K562 (cell line): ENCODE measurements at regions not wholly inside any gene's neighbourhood (a gene's known extent, or its start where the extent isn't known, plus 50 kb on each side); places are given as distances from the start of the nearest gene placed in this dataset.

Experiments used
- ATAC-seq: fragments of 200-7000 bp; cut with Tn5 transposase; 3 replicates; pipeline ENCODE4 v1.9.1; 2020; ENCODE audit warnings: moderate library complexity
- BruUV-seq: library from RNA; stranded (reverse); fragments of 400-500 nt; replicated peaks from 2 replicates; lab custom pipeline; 2021; lab: Mats Ljungman, UMichigan
- CTCF ChIA-PET: fragments of 300-600 bp; formaldehyde crosslinking; extraction: SDS; loops from one replicate; lab custom pipeline; 2021; ENCODE audit warnings: low intra/inter-chr PET ratio; lab: Yijun Ruan, JAX
- POLR2A ChIA-PET: fragments of 300-600, 350-650 bp; sonication (Branson Sonifier 250); formaldehyde crosslinking; extraction: SDS; loops from one replicate; lab custom pipeline; 2021; ENCODE audit warnings: antibody characterized with exemption, inconsistent platforms; lab: Yijun Ruan, JAX
- DNase-seq, 4 experiments: peaks; one replicate each; pipeline versions ENCODE4 v3.0.0 to v3.0.0-alpha.2; 2011 to 2018; ENCODE audit warnings: low spot score in 3 of 4, mixed read lengths in 3 of 4; ENCODE audit errors: extremely low read depth in 1 of 4
- FAIRE-seq: peaks from 2 replicates; lab custom pipeline; 2011; peaks lifted over from hg19 to GRCh38; lab: Jason Lieb, UNC
- H2AFZ ChIP-seq: 2 replicates; pipeline ENCODE4 v1.6.0; 2011; ENCODE audit warnings: low read depth, low read length, control low read depth, inconsistent platforms
- H3K27ac ChIP-seq: fragments of 200-600 bp; 3 replicates; pipeline ENCODE4 v1.8.0; 2011; ENCODE audit warnings: low read depth, mild to moderate bottlenecking, control low read depth, inconsistent platforms, low read length, moderate library complexity, mixed read lengths; ENCODE audit errors: extremely low read depth
- H3K27me3 ChIP-seq, 2 experiments: fragments of 300-600 bp in 1 of 2; 2 replicates in 1 of 2; 3 replicates in 1 of 2; pipeline versions ENCODE4 v1.6.0 to v1.8.0; 2011; ENCODE audit warnings: inconsistent platforms in 2 of 2, low read length in 2 of 2, mild to moderate bottlenecking in 1 of 2, mixed read lengths in 1 of 2, moderate library complexity in 1 of 2; ENCODE audit not compliant: control insufficient read depth in 2 of 2, insufficient read depth in 2 of 2
- H3K36me3 ChIP-seq: fragments of 300-600 bp; 3 replicates; pipeline ENCODE4 v1.8.0; 2011; ENCODE audit warnings: mild to moderate bottlenecking, low read length, inconsistent platforms; ENCODE audit not compliant: control insufficient read depth, insufficient read depth
- H3K4me1 ChIP-seq, 2 experiments: fragments of 200-600 bp in 1 of 2; replicated peaks in 1 of 2; 2 replicates in 1 of 2; 3 replicates in 1 of 2; pipeline versions ENCODE4 v1.5.1 to v1.8.0; 2011; ENCODE audit warnings: inconsistent platforms in 2 of 2, low read length in 2 of 2, mild to moderate bottlenecking in 1 of 2, mixed read lengths in 1 of 2, moderate library complexity in 1 of 2; ENCODE audit not compliant: control insufficient read depth in 2 of 2, insufficient read depth in 2 of 2
- H3K4me2 ChIP-seq: 2 replicates; pipeline ENCODE4 v1.6.1; 2011; ENCODE audit warnings: low read length, control low read depth, inconsistent platforms, mixed read lengths; ENCODE audit not compliant: insufficient read depth
- H3K4me3 ChIP-seq: fragments of 200-600 bp; sonication (generic), shearing (Covaris generic); 2 replicates; pipeline ENCODE4 v1.5.1; 2016; ENCODE audit warnings: control low read depth, inconsistent platforms
- H3K79me2 ChIP-seq: fragments of 200-600 bp; 3 replicates; pipeline ENCODE4 v1.8.0; 2011; ENCODE audit warnings: low read length, inconsistent platforms; ENCODE audit not compliant: control insufficient read depth, insufficient read depth
- H3K9ac ChIP-seq, 2 experiments: 2 replicates each; pipeline versions ENCODE4 v1.6.0 to v1.6.1; 2011; ENCODE audit warnings: low read depth in 2 of 2, low read length in 2 of 2, control low read depth in 1 of 2, inconsistent platforms in 1 of 2, mild to moderate bottlenecking in 1 of 2, mixed read lengths in 1 of 2; ENCODE audit not compliant: insufficient read depth in 1 of 2
- H3K9me1 ChIP-seq: one replicate; pipeline ENCODE4 v1.6.0; 2011; ENCODE audit warnings: inconsistent platforms, mild to moderate bottlenecking, low read length, moderate library complexity; ENCODE audit not compliant: control insufficient read depth, insufficient read depth
- H3K9me3 ChIP-seq: replicated peaks from 2 replicates; pipeline ENCODE4 v1.5.1; 2011; ENCODE audit warnings: low read depth, low read length, inconsistent platforms; ENCODE audit not compliant: control insufficient read depth, insufficient read depth
- H4K20me1 ChIP-seq: replicated peaks from 2 replicates; pipeline ENCODE4 v1.6.1; 2011; ENCODE audit warnings: low read length, inconsistent platforms, mixed read lengths; ENCODE audit not compliant: control insufficient read depth, insufficient read depth
- EHMT2 ChIP-seq: fragments of 450-650 bp; IDR thresholded peaks from 2 replicates; pipeline ENCODE4 v1.6.1; 2018; ENCODE audit warnings: antibody characterized with exemption
- WGBS: fragments of 100-300 bp; shearing (Covaris generic); methylation state at CpG from one replicate; pipeline ENCODE4 v1.1.6; 2016; ENCODE audit warnings: low coverage, mixed read lengths; ENCODE audit not compliant: insufficient coverage; ENCODE audit errors: missing lambda C conversion rate; 5-methylcytosine and 5-hydroxymethylcytosine counted together
- in situ Hi-C: fragments of 300-500 bp; cut with MboI; formaldehyde crosslinking; loops from 4 replicates; pipeline ENCODE4 v1.15.0; 2018; ENCODE audit warnings: inconsistent platforms, mixed read lengths
- intact Hi-C: fragments of 100-400 bp; cut with micrococcal nuclease; formaldehyde crosslinking; loops from 2 replicates; pipeline ENCODE4 v1.14.2; 2022
- TF ChIP-seq, protein P1 (sequence below), 2 experiments: fragments of 450-650 bp; formaldehyde crosslinking in 1 of 2; IDR thresholded peaks; 2 replicates each; pipeline versions ENCODE4 v1.4.0 to v1.6.1; 2014 to 2020; ENCODE audit warnings: mild to moderate bottlenecking in 2 of 2, borderline replicate concordance in 1 of 2, low read depth in 1 of 2

DNA sequence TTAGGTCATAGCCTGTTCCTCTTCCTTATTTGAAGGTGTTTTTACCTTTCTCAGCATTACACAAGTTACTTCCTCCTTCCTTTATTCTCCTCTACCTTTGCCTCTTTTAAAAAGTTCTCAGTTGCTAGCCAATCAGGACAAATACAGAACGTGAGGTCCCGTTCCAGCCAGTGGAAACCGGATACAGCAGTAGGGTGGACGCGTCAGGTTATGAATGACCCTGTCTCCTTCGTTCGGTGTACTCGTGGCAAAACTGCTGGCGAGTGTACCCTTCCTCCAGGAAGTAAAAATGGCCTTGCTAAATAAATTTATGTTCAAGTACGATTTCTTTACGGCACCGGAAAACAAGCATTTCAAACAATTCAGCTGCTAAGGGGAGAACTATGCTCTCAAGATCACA is 77.0 kb upstream of the MLN start:
- H2AFZ ChIP-seq: peak overlapping the region; percentile 17; the same call in 1 of the 2 replicates
- no peak overlapping the region for H3K4me3 ChIP-seq
- H3K27ac ChIP-seq: no peak overlapping the region
- ChIA-PET POLR2A (interaction anchor here (0.6 to 1.2 kb wide), 2 partner anchors 11 to 259 kb away, joined by 3 to 4 read pairs; no protein-coding TSS in a partner anchor), CTCF (no interaction called here)
- peaks cover 5% of the 10 kb centered on the region for H3K9me1 ChIP-seq
- H3K4me2 ChIP-seq: no peak overlapping the region
- no peak for DNase-seq
- peaks cover 44 to 82% of the 10 kb centered on the region in 2 experiments for H3K27me3 ChIP-seq
- H3K9ac ChIP-seq: no peak overlapping the region
- intact Hi-C loops: no loop called here
- ATAC-seq: no peak
- no peaks in the 10 kb centered on the region for H4K20me1 ChIP-seq
- TF ChIP-seq, protein P1, sequence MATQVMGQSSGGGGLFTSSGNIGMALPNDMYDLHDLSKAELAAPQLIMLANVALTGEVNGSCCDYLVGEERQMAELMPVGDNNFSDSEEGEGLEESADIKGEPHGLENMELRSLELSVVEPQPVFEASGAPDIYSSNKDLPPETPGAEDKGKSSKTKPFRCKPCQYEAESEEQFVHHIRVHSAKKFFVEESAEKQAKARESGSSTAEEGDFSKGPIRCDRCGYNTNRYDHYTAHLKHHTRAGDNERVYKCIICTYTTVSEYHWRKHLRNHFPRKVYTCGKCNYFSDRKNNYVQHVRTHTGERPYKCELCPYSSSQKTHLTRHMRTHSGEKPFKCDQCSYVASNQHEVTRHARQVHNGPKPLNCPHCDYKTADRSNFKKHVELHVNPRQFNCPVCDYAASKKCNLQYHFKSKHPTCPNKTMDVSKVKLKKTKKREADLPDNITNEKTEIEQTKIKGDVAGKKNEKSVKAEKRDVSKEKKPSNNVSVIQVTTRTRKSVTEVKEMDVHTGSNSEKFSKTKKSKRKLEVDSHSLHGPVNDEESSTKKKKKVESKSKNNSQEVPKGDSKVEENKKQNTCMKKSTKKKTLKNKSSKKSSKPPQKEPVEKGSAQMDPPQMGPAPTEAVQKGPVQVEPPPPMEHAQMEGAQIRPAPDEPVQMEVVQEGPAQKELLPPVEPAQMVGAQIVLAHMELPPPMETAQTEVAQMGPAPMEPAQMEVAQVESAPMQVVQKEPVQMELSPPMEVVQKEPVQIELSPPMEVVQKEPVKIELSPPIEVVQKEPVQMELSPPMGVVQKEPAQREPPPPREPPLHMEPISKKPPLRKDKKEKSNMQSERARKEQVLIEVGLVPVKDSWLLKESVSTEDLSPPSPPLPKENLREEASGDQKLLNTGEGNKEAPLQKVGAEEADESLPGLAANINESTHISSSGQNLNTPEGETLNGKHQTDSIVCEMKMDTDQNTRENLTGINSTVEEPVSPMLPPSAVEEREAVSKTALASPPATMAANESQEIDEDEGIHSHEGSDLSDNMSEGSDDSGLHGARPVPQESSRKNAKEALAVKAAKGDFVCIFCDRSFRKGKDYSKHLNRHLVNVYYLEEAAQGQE (IDR thresholded peaks at IDR 0.05; ENCODE audit: borderline replicate concordance): peak; percentile 48; the same call in 1 of the 2 replicates
- TF ChIP-seq, protein P1 (CRISPR knock-in tag; IDR thresholded peaks at IDR 0.05; ENCODE audit: low read depth): no peak
- no peak for TF ChIP-seq EHMT2
- H3K9me3 ChIP-seq: no peaks in the 10 kb centered on the region
- H3K79me2 ChIP-seq: no peaks in the 10 kb centered on the region
- in situ Hi-C loops: no loop called here
- WGBS: 7% methylated on average over 12 of the region's 12 CpGs
- peaks cover 0 to under 1% of the 10 kb centered on the region in 2 experiments; a peak in 1 of 5 replicates for H3K4me1 ChIP-seq
- no TSS peak for BruUV-seq
- H3K36me3 ChIP-seq: no peaks in the 10 kb centered on the region
- no peak for FAIRE-seq
